HL-60 (cell line): ENCODE measurements at regions not wholly inside any gene's neighbourhood (a gene's known extent, or its start where the extent isn't known, plus 50 kb on each side); places are given as distances from the start of the nearest gene placed in this dataset.

Source experiments
- DNase-seq, 2 experiments: peaks; one replicate each; pipeline ENCODE4 v3.0.0-alpha.2; 2010 to 2020; ENCODE audit warnings: low read depth in 1 of 2, low spot score in 1 of 2
- H3K27ac ChIP-seq: fragments of 250-450 bp; sonication (Bioruptor Pico); replicated peaks from 2 replicates; pipeline ENCODE4 v1.5.1; 2020; ENCODE audit warnings: mild to moderate bottlenecking, moderate library complexity
- H3K27me3 ChIP-seq: fragments of 250-450 bp; sonication (Bioruptor Pico); 2 replicates; pipeline ENCODE4 v1.5.1; 2021; ENCODE audit warnings: mild to moderate bottlenecking, moderate library complexity; ENCODE audit not compliant: insufficient read depth, poor library complexity, severe bottlenecking
- H3K4me3 ChIP-seq: replicated peaks from 2 replicates; pipeline ENCODE4 v1.5.1; 2011; ENCODE audit warnings: mild to moderate bottlenecking, control low read depth, low read length; ENCODE audit not compliant: insufficient read depth
- CTCF ChIP-seq: IDR thresholded peaks from one replicate; pipeline ENCODE4 v1.5.1; 2011; ENCODE audit warnings: low read length, control low read depth, inconsistent platforms; ENCODE audit not compliant: insufficient read depth
- GABPA ChIP-seq: IDR thresholded peaks from 2 replicates; pipeline ENCODE4 v1.6.1; 2012; ENCODE audit warnings: low read depth
- POLR2AphosphoS5 ChIP-seq: IDR thresholded peaks from 2 replicates; pipeline ENCODE4 v1.6.1; 2012; ENCODE audit warnings: low read depth
- REST ChIP-seq: IDR thresholded peaks from 2 replicates; pipeline ENCODE4 v1.6.1; 2012; ENCODE audit warnings: low read depth; ENCODE audit not compliant: insufficient replicate concordance
- SPI1 ChIP-seq: IDR thresholded peaks from 2 replicates; pipeline ENCODE4 v1.6.1; 2012; ENCODE audit warnings: low read depth, mild to moderate bottlenecking, borderline replicate concordance

GRCh38 chr12:77116277-77116676 lies 50.9 kb upstream of the E2F7 start:
- Histone ChIP-seq H3K27me3 (no peaks in the 10 kb centered on the region), H3K27ac (no peak overlapping the region), H3K4me3 (no peak overlapping the region)
- no peak for DNase-seq
- TF ChIP-seq REST (no peak), CTCF (no peak)

GRCh38 chr12:77115471-77115870 lies 50.1 kb upstream of the E2F7 start:
- no peaks in the 10 kb centered on the region for H3K27me3 ChIP-seq
- H3K27ac ChIP-seq, result no peak overlapping the region
- TF ChIP-seq GABPA, result no peak
- TF ChIP-seq REST, result no peak
- no peak for TF ChIP-seq CTCF
- TF ChIP-seq POLR2AphosphoS5, result no peak
- TF ChIP-seq SPI1, result no peak
- no peak overlapping the region for H3K4me3 ChIP-seq
- no peak for DNase-seq
